HG03460 (cell line): ENCODE measurements at regions not wholly inside any gene's neighbourhood (a gene's known extent, or its start where the extent isn't known, plus 50 kb on each side); places are given as distances from the start of the nearest gene placed in this dataset.
"Not testable (repeated sequence)": the region's sequence is repeated elsewhere in the genome, so short reads cannot be mapped to it uniquely, and the experiment has no call there.

ENCODE experiments used
- ATAC-seq: cut with Tn5 transposase; IDR thresholded peaks from one replicate; pipeline ENCODE4 v1.9.1; 2021; ENCODE audit not compliant: unreplicated experiment

GRCh38 chr11:43067681-43068080, 244.1 kb upstream of the API5 start:
- no peak for ATAC-seq

DNA sequence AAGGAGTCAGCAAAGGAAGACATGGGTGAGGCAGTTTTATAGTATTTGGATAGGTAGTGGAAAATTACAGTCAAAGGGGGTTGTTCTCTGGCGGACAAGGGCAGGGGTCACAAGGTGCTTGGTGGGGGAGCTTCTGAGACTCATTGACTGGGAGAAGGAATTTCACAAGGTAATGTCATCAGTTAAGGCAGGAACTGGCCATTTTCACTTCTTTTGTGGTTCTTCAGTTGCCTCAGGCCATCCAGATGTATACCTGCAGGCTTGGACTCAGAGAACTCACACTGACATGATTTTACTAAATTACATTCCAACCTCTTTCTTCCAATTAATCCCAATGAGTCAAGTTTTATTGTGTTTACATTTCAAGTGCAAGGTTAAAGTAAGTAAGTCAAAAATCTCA, 240.5 kb upstream of the API5 start:
- ATAC-seq: no peak

DNA sequence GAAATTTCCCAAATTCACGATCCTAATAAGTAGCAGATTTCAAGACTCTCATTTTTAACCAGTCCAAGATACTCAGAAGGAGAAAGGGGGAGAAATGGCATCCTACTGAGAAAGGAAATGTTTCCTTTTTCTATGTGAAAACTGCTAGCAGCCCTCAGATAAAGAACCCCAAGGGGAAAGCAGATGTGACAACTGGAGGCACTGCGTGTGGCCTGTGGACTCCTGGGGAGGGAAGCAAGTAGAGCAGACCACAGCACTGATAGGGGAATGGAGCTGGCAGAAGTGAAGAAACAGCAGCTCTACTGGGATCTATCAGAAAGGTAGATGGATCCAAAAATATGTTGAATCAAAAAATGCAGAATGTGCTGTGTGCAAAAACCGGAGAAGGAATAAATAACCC, 239.7 kb upstream of the API5 start:
- ATAC-seq: no peak

DNA sequence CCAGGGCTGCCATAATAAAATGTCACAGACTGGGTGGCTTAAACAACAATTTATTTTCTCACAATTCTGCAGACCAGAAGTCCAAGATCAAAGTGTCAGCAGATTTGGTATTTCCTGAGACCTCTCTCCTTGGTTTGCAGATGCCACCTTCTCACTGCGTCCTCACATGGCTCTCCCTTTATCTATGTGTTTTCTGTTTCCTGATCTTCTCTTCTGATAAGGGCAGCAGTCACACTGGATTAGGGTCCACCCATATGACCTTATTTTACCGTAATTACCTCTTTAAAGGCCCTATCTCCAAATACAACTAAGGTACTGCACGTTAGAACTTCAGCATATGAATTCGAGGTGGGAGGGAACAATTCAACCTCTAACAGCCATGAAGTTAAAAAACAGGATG, 238.9 kb upstream of the API5 start:
- no peak for ATAC-seq

DNA sequence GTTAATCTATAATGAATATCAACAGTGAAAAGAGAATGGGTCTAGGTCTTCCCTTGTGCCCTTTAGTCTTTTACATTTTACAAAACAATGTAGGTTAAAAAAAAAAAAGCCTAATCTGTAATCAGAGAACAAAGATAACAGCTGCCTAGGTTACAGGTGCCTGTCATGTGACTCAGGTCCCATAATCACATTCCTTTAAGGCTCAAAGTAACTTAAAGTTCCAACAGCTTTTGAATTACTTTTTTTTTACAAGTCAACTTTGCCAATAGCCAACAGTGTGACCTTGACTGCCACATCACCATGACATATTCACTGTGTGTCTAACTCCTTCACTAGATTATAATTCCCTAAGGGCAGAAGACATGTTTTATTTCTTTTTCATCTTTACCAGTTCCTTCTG, 237.0 kb upstream of the API5 start:
- no peak for ATAC-seq

- no peak for ATAC-seq
These were observed 210.7 kb upstream of the API5 start for GRCh38 chr11:43101113-43101512.

- ATAC-seq: no peak
These were observed 195.7 kb upstream of the API5 start for GRCh38 chr11:43116071-43116470.

DNA sequence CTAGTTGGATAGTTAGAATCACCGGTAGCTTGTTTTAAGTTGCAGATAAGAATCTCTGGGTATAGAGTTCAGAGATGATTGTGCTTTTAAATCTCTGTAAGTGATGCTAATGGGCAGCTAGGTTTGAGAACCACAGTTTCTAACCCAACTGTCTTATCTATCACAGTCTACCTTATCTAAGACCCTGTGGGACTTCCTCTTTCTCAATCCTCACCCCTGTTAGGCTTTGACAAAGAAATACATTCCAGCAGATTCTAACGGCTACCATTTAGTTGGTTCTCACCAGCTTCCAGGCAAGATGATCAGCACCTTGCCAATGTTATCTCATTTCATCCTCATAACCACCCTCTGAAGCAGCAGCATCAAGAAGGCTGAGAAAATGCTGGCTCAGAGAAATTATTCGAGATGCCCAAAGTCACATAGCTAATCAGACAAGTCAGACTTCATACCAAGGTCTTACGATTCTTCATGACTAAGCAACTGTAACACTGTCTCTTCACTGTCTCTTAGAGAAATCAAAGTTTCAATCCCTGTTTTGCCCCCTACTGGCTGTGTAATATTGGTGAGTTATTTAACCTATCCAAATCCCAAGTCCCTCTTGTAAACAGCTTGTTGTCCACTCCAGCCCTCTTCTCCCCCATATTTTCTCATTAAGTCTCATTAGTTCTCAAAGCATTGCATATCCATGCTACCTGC, 192.4 kb upstream of the API5 start:
- no peak for ATAC-seq

DNA sequence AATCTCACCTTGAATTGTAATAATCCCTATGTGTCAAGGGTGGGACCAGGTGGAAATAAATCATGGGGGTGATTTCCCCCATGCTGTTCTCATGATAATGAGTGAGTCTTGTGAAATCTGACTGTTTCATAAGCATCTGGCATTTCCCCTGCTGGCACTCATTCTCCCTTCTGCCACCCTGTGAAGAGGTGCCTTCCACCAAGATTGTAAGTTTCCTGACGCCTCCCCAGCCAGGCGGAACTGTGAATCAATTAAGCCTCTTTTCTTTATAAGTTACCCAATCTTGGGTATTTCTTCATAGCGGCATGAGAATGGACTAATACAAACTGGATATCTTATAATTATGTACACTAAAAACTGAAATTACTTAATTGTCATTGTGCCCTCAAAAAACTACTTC, 189.2 kb upstream of the API5 start:
- ATAC-seq: no peak

DNA sequence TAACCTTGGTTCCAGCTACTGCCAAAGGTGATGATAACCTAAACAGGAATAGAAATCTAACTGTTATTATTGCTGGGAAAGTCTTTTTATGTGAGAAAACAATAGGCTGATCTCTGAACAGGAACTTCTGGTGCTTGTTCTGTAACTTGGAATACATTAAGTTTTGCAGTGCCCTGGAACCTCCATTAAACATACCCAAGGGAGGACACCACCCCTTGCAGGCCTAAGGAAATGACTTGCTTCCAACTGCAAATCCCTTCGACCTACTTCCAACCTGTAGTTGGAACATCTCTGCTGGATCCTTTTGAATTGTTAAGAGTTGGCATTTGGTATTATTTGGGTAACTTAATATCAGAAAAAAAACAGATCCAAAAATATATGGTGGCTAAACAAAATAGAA, 188.4 kb upstream of the API5 start:
- no peak for ATAC-seq

DNA sequence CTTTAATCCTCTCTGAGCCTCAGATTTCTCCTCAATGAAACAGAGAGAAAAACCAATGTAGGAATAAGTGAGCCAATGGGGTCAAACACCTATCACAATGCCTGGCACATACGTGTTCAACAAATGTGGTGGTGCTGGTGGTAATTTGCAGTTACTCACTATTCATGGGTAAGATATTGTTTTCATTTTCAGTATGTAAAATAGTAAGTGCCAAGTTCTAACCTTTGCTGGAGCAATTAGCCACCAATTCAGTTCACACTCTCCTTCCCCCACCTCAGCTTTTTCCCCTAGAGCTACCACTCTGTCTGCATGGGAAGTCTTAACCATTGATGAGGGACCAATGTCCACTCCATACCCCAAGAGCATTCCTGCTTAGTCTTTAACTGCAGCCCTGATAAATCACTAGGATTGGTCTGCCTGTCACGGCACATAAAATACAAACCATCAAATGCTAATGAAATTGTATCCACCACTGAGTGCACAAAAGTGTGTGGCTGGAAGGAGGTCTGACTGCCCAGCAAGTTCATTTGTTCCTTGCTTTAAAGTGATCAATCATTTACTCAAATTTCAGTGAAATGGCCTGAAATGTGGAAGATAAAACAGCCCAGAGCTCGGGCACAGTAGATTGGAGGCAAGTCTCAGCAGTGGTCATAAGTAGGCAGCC, 187.4 kb upstream of the API5 start:
- no peak for ATAC-seq

DNA sequence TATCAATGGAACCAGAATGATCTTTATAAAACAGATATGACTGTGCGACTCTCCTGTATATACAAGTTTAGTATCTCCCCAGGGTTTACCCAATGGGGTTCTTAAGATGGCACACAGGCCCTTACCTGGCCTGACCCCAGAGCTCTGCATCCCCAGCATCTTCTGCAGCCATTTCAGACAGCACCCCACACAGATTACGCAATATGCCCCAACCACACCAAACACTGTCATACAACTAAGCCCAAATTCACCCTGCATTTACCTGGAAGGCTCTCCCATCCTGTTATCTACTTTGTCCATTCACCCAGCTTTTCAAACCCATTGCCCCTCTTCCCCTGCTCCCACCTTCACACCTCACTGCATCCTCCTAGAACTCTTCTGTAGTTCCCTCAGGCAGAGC, 182.5 kb upstream of the API5 start:
- ATAC-seq: no peak

- ATAC-seq: no peak
These were observed 181.2 kb upstream of the API5 start for GRCh38 chr11:43130616-43131015.

DNA sequence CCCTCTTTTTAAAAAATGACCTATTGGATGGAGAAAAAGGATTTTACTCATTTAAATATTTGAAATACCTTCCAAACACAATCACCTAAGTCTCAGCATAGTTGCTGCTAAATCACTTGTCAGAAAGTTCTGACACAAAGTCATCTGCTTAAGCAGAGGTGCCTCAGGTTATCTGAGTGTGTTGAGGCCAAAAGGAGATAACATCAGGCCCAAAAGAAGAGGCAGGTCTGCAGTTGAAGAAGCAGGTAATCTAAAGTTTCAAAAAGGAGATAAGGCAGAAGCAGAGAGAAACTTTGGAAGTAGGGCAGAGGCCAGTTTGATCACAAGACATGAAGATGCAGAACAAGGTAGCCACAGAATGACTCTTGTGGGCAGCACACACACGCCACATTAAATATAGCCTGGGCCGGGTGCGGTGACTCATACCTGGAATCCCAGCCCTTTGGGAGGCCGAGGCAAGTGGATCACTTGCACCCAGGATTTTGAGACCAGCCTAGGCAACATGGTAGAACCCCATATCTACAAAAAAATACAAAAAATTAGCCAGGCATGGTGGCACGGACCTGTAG, 175.7 kb upstream of the API5 start:
- ATAC-seq: no peak

- ATAC-seq: no peak
These were observed 173.1 kb upstream of the API5 start for GRCh38 chr11:43138621-43139140.

- ATAC-seq: peak; percentile 80
These were observed 166.1 kb upstream of the API5 start for GRCh38 chr11:43145653-43146052.

- ATAC-seq: no peak
These were observed 161.1 kb upstream of the API5 start for GRCh38 chr11:43150697-43151096.

DNA sequence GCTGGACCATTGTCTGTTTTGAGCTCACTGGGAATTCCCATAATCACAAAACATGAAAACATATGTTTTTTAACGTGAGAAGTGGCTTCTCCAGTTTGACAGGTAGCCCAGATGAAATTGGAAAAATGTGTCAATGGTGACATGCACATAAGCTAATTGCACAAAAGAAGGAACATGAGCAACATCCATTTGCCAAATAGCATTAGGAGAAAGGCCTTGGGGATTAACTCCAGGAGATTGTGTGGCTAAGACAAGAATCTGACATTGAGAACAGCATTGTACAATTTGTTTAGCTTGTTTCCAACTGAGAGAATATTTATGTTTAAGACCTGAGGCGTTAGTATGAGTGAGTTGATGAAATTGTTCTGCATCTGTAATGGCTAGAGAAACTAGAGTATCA, 147.0 kb upstream of the API5 start:
- ATAC-seq: no peak

DNA sequence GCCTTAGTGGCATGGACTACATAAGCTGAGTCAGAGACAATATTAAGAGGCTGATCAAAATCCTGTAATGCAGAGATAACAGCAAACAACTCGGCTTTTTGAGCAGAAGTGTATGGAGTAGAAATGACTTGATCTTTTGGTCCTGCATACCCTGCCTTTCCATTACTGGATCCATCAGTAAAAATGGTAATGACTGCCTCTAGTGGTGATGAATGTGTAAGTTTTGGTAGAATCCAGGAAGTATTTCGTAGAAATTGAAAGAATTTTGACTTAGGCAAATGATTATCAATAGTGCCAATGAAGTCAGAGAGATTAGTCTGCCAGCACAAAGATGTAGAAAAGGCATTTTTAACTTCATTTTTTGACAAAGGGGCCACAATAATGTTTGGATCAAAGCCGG, 146.4 kb upstream of the API5 start:
- ATAC-seq: not testable (repeated sequence)

GRCh38 chr11:43168241-43168640, 143.6 kb upstream of the API5 start:
- not testable (repeated sequence) for ATAC-seq

- no peak for ATAC-seq
These were observed 139.3 kb upstream of the API5 start for GRCh38 chr11:43172477-43172876.

DNA sequence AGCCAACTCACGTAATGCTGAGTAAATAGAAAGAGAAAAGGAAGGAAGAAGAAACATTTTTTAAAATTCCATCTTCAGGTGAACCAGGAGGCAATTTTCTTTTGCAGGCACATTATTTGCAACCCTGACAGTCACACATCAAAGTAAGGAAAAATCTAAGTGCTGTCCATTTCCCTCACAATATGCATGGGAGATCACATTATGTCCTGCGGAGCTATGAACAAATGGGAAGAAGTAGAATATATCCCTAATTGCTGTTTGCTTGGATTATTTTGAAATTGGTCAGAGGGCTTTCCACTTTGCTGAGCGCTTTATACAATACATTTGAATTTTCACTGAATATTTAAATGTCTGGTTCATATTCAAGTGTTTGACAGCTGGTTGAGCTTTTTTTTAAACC, 133.8 kb upstream of the API5 start:
- no peak for ATAC-seq
